Osteocyte (in vitro differentiated cells): ENCODE measurements at regions not wholly inside any gene's neighbourhood (a gene's known extent, or its start where the extent isn't known, plus 50 kb on each side); places are given as distances from the start of the nearest gene placed in this dataset.

ENCODE experiments used
- DNase-seq: peaks from one replicate; pipeline ENCODE4 v3.0.0; 2021; ENCODE audit warnings: mixed read lengths; ENCODE audit not compliant: unreplicated experiment; ENCODE audit errors: extremely low spot score
- H3K27ac Mint-ChIP-seq: one replicate; pipeline ENCODE4 v1.8.0; 2021; ENCODE audit warnings: mild to moderate bottlenecking, mixed read lengths; ENCODE audit not compliant: unreplicated experiment
- H3K27me3 Mint-ChIP-seq: one replicate; pipeline ENCODE4 v1.8.0; 2021; ENCODE audit warnings: mixed read lengths; ENCODE audit not compliant: unreplicated experiment
- H3K36me3 Mint-ChIP-seq: one replicate; pipeline ENCODE4 v1.8.0; 2021; ENCODE audit warnings: mixed read lengths; ENCODE audit not compliant: unreplicated experiment
- H3K4me1 Mint-ChIP-seq: one replicate; pipeline ENCODE4 v1.8.0; 2021; ENCODE audit warnings: mixed read lengths; ENCODE audit not compliant: unreplicated experiment
- H3K4me3 Mint-ChIP-seq: one replicate; pipeline ENCODE4 v1.8.0; 2021; ENCODE audit warnings: mild to moderate bottlenecking, moderate library complexity, mixed read lengths; ENCODE audit not compliant: unreplicated experiment
- H3K9me3 Mint-ChIP-seq: one replicate; pipeline ENCODE4 v1.8.0; 2021; ENCODE audit warnings: mixed read lengths; ENCODE audit not compliant: unreplicated experiment
- CTCF ChIP-seq: fragments of 200-600 bp; sonication (generic); IDR thresholded peaks from 2 replicates; pipeline ENCODE4 v1.5.0; 2021; ENCODE audit warnings: antibody characterized with exemption, mild to moderate bottlenecking, moderate library complexity

- no peaks in the 10 kb centered on the region for H3K4me1 Mint-ChIP-seq
- peaks cover 17% of the 10 kb centered on the region for H3K27me3 Mint-ChIP-seq
- no peak overlapping the region for H3K4me3 Mint-ChIP-seq
- no peaks in the 10 kb centered on the region for H3K36me3 Mint-ChIP-seq
- no peak for DNase-seq
- no peak overlapping the region for H3K27ac Mint-ChIP-seq
- TF ChIP-seq CTCF, result no peak
- no peaks in the 10 kb centered on the region for H3K9me3 Mint-ChIP-seq
Observed at GRCh38 chr11:82246926-82247325, 486.7 kb downstream of the FAM181B start.

GRCh38 chr11:82239498-82239897, 494.2 kb downstream of the FAM181B start:
- Mint-ChIP-seq H3K9me3 (peaks cover 5% of the 10 kb centered on the region), H3K4me3 (no peak overlapping the region), H3K27ac (no peak overlapping the region), H3K27me3 (peaks cover 11% of the 10 kb centered on the region), H3K36me3 (no peaks in the 10 kb centered on the region), H3K4me1 (no peaks in the 10 kb centered on the region)
- no peak for TF ChIP-seq CTCF
- DNase-seq, result no peak

- Mint-ChIP-seq H3K9me3 (peaks cover 5% of the 10 kb centered on the region), H3K27me3 (peaks cover 20% of the 10 kb centered on the region), H3K36me3 (no peaks in the 10 kb centered on the region), H3K27ac (no peak overlapping the region), H3K4me1 (no peaks in the 10 kb centered on the region), H3K4me3 (no peak overlapping the region)
- TF ChIP-seq CTCF, result no peak
- no peak for DNase-seq
Observed at GRCh38 chr11:82234256-82234655, 499.4 kb downstream of the FAM181B start.

GRCh38 chr11:82233201-82233600, 500.5 kb downstream of the FAM181B start:
- H3K4me3 Mint-ChIP-seq, result no peak overlapping the region
- no peaks in the 10 kb centered on the region for H3K36me3 Mint-ChIP-seq
- no peaks in the 10 kb centered on the region for H3K4me1 Mint-ChIP-seq
- TF ChIP-seq CTCF, result no peak
- DNase-seq, result no peak
- H3K27ac Mint-ChIP-seq, result no peak overlapping the region
- H3K27me3 Mint-ChIP-seq, result peaks cover 20% of the 10 kb centered on the region
- peaks cover 2% of the 10 kb centered on the region for H3K9me3 Mint-ChIP-seq

- Mint-ChIP-seq H3K4me1 (no peaks in the 10 kb centered on the region), H3K4me3 (no peak overlapping the region), H3K27me3 (peaks cover 16% of the 10 kb centered on the region), H3K27ac (no peak overlapping the region), H3K36me3 (no peaks in the 10 kb centered on the region), H3K9me3 (no peaks in the 10 kb centered on the region)
- DNase-seq, result no peak
- TF ChIP-seq CTCF, result peak; percentile 64
Observed at GRCh38 chr11:82229341-82229740, 504.3 kb downstream of the FAM181B start.
